ENCODE measurements at regions not wholly inside any gene's neighbourhood (a gene's known extent, or its start where the extent isn't known, plus 50 kb on each side); places are given as distances from the start of the nearest gene placed in this dataset.

- CTCF ChIA-PET (ENCODE audit: partially characterized antibody) = interaction anchor here (1.0 to 1.3 kb wide), 3 partner anchors 13 to 15 kb away, joined by 3 to 6 read pairs (median 5); no protein-coding TSS in a partner anchor
Measured at GRCh38 chr1:243917863-243918565, 68.0 kb upstream of the AKT3 start.

More at GRCh38 chr1:243917863-243918565, 68.0 kb upstream of the AKT3 start:
- no peak overlapping the region for H2BK5ac ChIP-seq (ENCODE audit: low read depth, low read length)
- H3K4me3 ChIP-seq (ENCODE audit: extremely low read depth in 1 of 4, insufficient read depth in 2 of 4, low read depth in 3 of 4, low read length in 4 of 4) = peak overlapping the region; percentile 50 to 61 (median 58); a peak in 7 of 8 replicates
- no peak overlapping the region for H4K5ac ChIP-seq (ENCODE audit: insufficient read length, low read depth, low read length)
- H2BK15ac ChIP-seq (ENCODE audit: low read length) = no peak overlapping the region
- H2BK12ac ChIP-seq (ENCODE audit: low read depth, low read length) = peak overlapping the region; percentile 34
- WGBS, 2 experiments (ENCODE audit: extremely low coverage in 1 of 2, insufficient coverage in 1 of 2, insufficient read length in 1 of 2, insufficient replicate concordance in 2 of 2, low coverage in 1 of 2, low lambda C conversion rate in 2 of 2, missing lambda C conversion rate in 1 of 2) = 48% methylated on average over 10 of the region's 10 CpGs; no CpG with 5 or more reads in 1 of the 2 experiments
- H3K14ac ChIP-seq (ENCODE audit: insufficient read length) = no peak overlapping the region
- POLR2A ChIA-PET (ENCODE audit: partially characterized antibody) = interaction anchor here (1.1 to 1.8 kb wide), 3 partner anchors 8 to 14 kb away, joined by 3 to 6 read pairs (median 4); no protein-coding TSS in a partner anchor
- peak overlapping the region; percentile 29; the same call in 1 of the 2 replicates for H2AK5ac ChIP-seq (ENCODE audit: low read depth, low read length)
- H3K9me3 ChIP-seq (ENCODE audit: insufficient read depth in 2 of 2, low read depth in 1 of 2, low read length in 1 of 2) = no peaks in the 10 kb centered on the region
- H3K36me3 ChIP-seq (ENCODE audit: control insufficient read depth in 2 of 4, insufficient read depth in 4 of 4, low read length in 3 of 4) = no peaks in the 10 kb centered on the region
- H3K79me1 ChIP-seq (ENCODE audit: low read depth, low read length) = no peaks in the 10 kb centered on the region
- peak overlapping the region; percentile 98 for H2AFZ ChIP-seq (ENCODE audit: low read length)
- H3K56ac ChIP-seq (replicated peaks; ENCODE audit: insufficient read length, low read depth, low read length) = no peak overlapping the region
- H2BK120ac ChIP-seq (replicated peaks; ENCODE audit: low read depth, low read length) = no peak overlapping the region
- H3K4ac ChIP-seq (replicated peaks; ENCODE audit: insufficient read length, low read depth, low read length) = no peak overlapping the region
- H3K4me2 ChIP-seq (ENCODE audit: insufficient read depth in 1 of 2, low read depth in 2 of 2, low read length in 2 of 2) = peak overlapping the region; percentile 84 to 93
- peaks cover 5 to 30% (median 24%) of the 10 kb centered on the region in 4 experiments for H3K27me3 ChIP-seq (replicated peaks in 1 of 4; ENCODE audit: control insufficient read depth in 3 of 4, extremely low read depth in 1 of 4, insufficient read depth in 3 of 4, low read length in 3 of 4)
- peaks cover 3 to 13% (median 8%) of the 10 kb centered on the region in 4 experiments; a peak in 6 of 7 replicates for H3K4me1 ChIP-seq (replicated peaks in 1 of 4; ENCODE audit: control insufficient read depth in 3 of 4, insufficient read depth in 4 of 4, low read length in 3 of 4)
- H2BK20ac ChIP-seq (ENCODE audit: low read length) = no peak overlapping the region
- H3K23me2 ChIP-seq (ENCODE audit: low read depth, low read length) = peaks cover 9% of the 10 kb centered on the region
- no peaks in the 10 kb centered on the region for H3K79me2 ChIP-seq (ENCODE audit: control insufficient read depth in 1 of 2, insufficient read depth in 2 of 2, low read length in 2 of 2)
- no peaks in the 10 kb centered on the region for H4K20me1 ChIP-seq (replicated peaks in 1 of 2; ENCODE audit: control insufficient read depth in 1 of 2, insufficient read depth in 2 of 2, low read length in 2 of 2)
- H4K8ac ChIP-seq (ENCODE audit: extremely low read depth, insufficient read depth, low read length) = no peak overlapping the region
- no peak overlapping the region for H3K27ac ChIP-seq (ENCODE audit: low read depth, low read length)
- DNase-seq (ENCODE audit: low read depth in 1 of 2, low spot score in 2 of 2) = no peak
- no peak overlapping the region for H3K18ac ChIP-seq (ENCODE audit: extremely low read depth, low read length)
- no peak overlapping the region for H3K23ac ChIP-seq (ENCODE audit: insufficient read length)
- no peak overlapping the region for H4K91ac ChIP-seq (replicated peaks; ENCODE audit: insufficient read length, low read length)
- no peak for TF ChIP-seq CBX5 (IDR thresholded peaks at IDR 0.05; ENCODE audit: low read depth, low read length)
- TF ChIP-seq SIX5 (IDR thresholded peaks at IDR 0.05; ENCODE audit: low read depth, low read length) = no peak
- 0 out of 2 replicates have a peak, but pooled peaks have one; percentile 4 for TF ChIP-seq PHF8 (conservative IDR thresholded peaks at IDR 0.05; ENCODE audit: low read depth, low read length)
- no peak for TF ChIP-seq SRF (IDR thresholded peaks at IDR 0.05; ENCODE audit: low read depth, low read length)
- no peak for TF ChIP-seq CTBP2 (IDR thresholded peaks at IDR 0.05; ENCODE audit: borderline replicate concordance, insufficient read depth, insufficient read length, low read length)
- FAIRE-seq = no peak
- H3K9ac ChIP-seq (replicated peaks in 1 of 4; ENCODE audit: extremely low read depth in 1 of 4, low read depth in 3 of 4, low read length in 3 of 4) = peak overlapping the region in 1 of 4 experiments; percentile 49; a peak in 1 of 7 replicates

Measured in H1 (cell line).